H9 (cell line): ENCODE measurements at regions not wholly inside any gene's neighbourhood (a gene's known extent, or its start where the extent isn't known, plus 50 kb on each side); places are given as distances from the start of the nearest gene placed in this dataset.

Experiments used
- DNase-seq: peaks from one replicate; pipeline ENCODE4 v3.0.0-alpha.2; 2017
- H2AFZ ChIP-seq: one replicate; pipeline ENCODE4 v1.6.1; 2013; ENCODE audit warnings: mild to moderate bottlenecking, low read length, control low read depth, moderate library complexity
- H2AK5ac ChIP-seq: 2 replicates; pipeline ENCODE4 v1.6.1; 2013; ENCODE audit warnings: low read length, control low read depth, mixed read lengths; ENCODE audit not compliant: insufficient read length
- H2BK120ac ChIP-seq: one replicate; pipeline ENCODE4 v1.6.1; 2013; ENCODE audit warnings: low read depth, mild to moderate bottlenecking, low read length, control low read depth, inconsistent platforms; ENCODE audit not compliant: poor library complexity, severe bottlenecking
- H2BK12ac ChIP-seq: 2 replicates; pipeline ENCODE4 v1.6.1; 2013; ENCODE audit warnings: low read length, control low read depth, mixed read lengths, low read depth; ENCODE audit not compliant: insufficient read length
- H2BK15ac ChIP-seq: 2 replicates; pipeline ENCODE4 v1.6.1; 2013; ENCODE audit warnings: low read depth, low read length, control low read depth
- H2BK20ac ChIP-seq: one replicate; pipeline ENCODE4 v1.6.1; 2013; ENCODE audit warnings: low read depth, mild to moderate bottlenecking, low read length, control low read depth, inconsistent platforms; ENCODE audit not compliant: poor library complexity, severe bottlenecking
- H2BK5ac ChIP-seq: 2 replicates; pipeline ENCODE4 v1.6.1; 2013; ENCODE audit warnings: low read length, control low read depth, mixed read lengths; ENCODE audit not compliant: insufficient read length
- H3K14ac ChIP-seq: 2 replicates; pipeline ENCODE4 v1.6.1; 2013; ENCODE audit warnings: low read length, control low read depth; ENCODE audit not compliant: insufficient read depth
- H3K18ac ChIP-seq: 2 replicates; pipeline ENCODE4 v1.6.1; 2013; ENCODE audit warnings: low read depth, mild to moderate bottlenecking, mixed read lengths, low read length, control low read depth; ENCODE audit not compliant: insufficient read length
- H3K23ac ChIP-seq: 2 replicates; pipeline ENCODE4 v1.6.1; 2013; ENCODE audit warnings: low read length, control low read depth, mixed read lengths, low read depth; ENCODE audit not compliant: insufficient read length
- H3K23me2 ChIP-seq: 2 replicates; pipeline ENCODE4 v1.6.1; 2013; ENCODE audit warnings: low read depth, mild to moderate bottlenecking, mixed read lengths, low read length, control low read depth; ENCODE audit not compliant: insufficient read length, poor library complexity, severe bottlenecking
- H3K27ac ChIP-seq: 2 replicates; pipeline ENCODE4 v1.5.1; 2013; ENCODE audit warnings: low read length, control low read depth, mixed read lengths, low read depth; ENCODE audit not compliant: insufficient read length
- H3K27me3 ChIP-seq: 2 replicates; pipeline ENCODE4 v1.6.1; 2013; ENCODE audit warnings: low read length, control low read depth, inconsistent platforms; ENCODE audit not compliant: insufficient read depth
- H3K4ac ChIP-seq: 2 replicates; pipeline ENCODE4 v1.6.1; 2013; ENCODE audit warnings: low read depth, mild to moderate bottlenecking, control low read depth, inconsistent platforms, low read length, moderate library complexity
- H3K4me1 ChIP-seq: 2 replicates; pipeline ENCODE4 v1.6.1; 2013; ENCODE audit warnings: low read length, control low read depth, inconsistent platforms; ENCODE audit not compliant: insufficient read depth
- H3K4me2 ChIP-seq: 2 replicates; pipeline ENCODE4 v1.6.1; 2013; ENCODE audit warnings: low read length, control low read depth, mixed read lengths; ENCODE audit not compliant: insufficient read length, insufficient read depth
- H3K56ac ChIP-seq: 2 replicates; pipeline ENCODE4 v1.6.1; 2013; ENCODE audit warnings: low read depth, mild to moderate bottlenecking, mixed read lengths, low read length, control low read depth; ENCODE audit not compliant: insufficient read length
- H3K79me1 ChIP-seq: 2 replicates; pipeline ENCODE4 v1.6.1; 2013; ENCODE audit warnings: low read depth, mild to moderate bottlenecking, moderate library complexity, low read length, control low read depth, inconsistent platforms; ENCODE audit not compliant: insufficient read depth, poor library complexity, severe bottlenecking
- H3K79me2 ChIP-seq: 2 replicates; pipeline ENCODE4 v1.6.1; 2013; ENCODE audit warnings: low read length, control low read depth, inconsistent platforms; ENCODE audit not compliant: insufficient read depth
- H3K9ac ChIP-seq: 2 replicates; pipeline ENCODE4 v1.6.1; 2013; ENCODE audit warnings: low read length, control low read depth, mixed read lengths; ENCODE audit not compliant: insufficient read length; ENCODE audit errors: extremely low read depth
- H3K9me3 ChIP-seq: one replicate; pipeline ENCODE4 v1.6.1; 2013; ENCODE audit warnings: low read depth, low read length, inconsistent platforms; ENCODE audit not compliant: control insufficient read depth
- H3T11ph ChIP-seq: one replicate; pipeline ENCODE4 v1.6.1; 2013; ENCODE audit warnings: mild to moderate bottlenecking, low read length, control low read depth, inconsistent platforms
- H4K20me1 ChIP-seq: one replicate; pipeline ENCODE4 v1.6.1; 2013; ENCODE audit not compliant: control insufficient read depth, insufficient read length, insufficient read depth
- H4K5ac ChIP-seq: 2 replicates; pipeline ENCODE4 v1.6.1; 2013; ENCODE audit warnings: low read depth, mild to moderate bottlenecking, mixed read lengths, low read length, control low read depth; ENCODE audit not compliant: insufficient read length
- H4K8ac ChIP-seq: replicated peaks from 2 replicates; pipeline ENCODE4 v1.6.1; 2013; ENCODE audit warnings: low read length, control low read depth, mixed read lengths, low read depth; ENCODE audit not compliant: insufficient read length
- H4K91ac ChIP-seq: 2 replicates; pipeline ENCODE4 v1.6.1; 2013; ENCODE audit warnings: low read depth, mild to moderate bottlenecking, moderate library complexity, mixed read lengths, low read length, control low read depth; ENCODE audit not compliant: insufficient read length
- H3K27ac Mint-ChIP-seq, 3 experiments: 2 replicates in 2 of 3; 3 replicates in 1 of 3; pipeline ENCODE4 v1.8.0; 2020 to 2021; ENCODE audit warnings: mixed read lengths in 3 of 3, mild to moderate bottlenecking in 1 of 3, moderate library complexity in 1 of 3
- H3K27me3 Mint-ChIP-seq: 2 replicates; pipeline ENCODE4 v1.8.0; 2021; ENCODE audit warnings: low read depth, mild to moderate bottlenecking, moderate library complexity, mixed read lengths
- H3K36me3 Mint-ChIP-seq, 3 experiments: 2 replicates in 2 of 3; 3 replicates in 1 of 3; pipeline ENCODE4 v1.8.0; 2020 to 2021; ENCODE audit warnings: low read depth in 3 of 3, mixed read lengths in 3 of 3; ENCODE audit not compliant: insufficient read depth in 1 of 3
- H3K4me1 Mint-ChIP-seq, 2 experiments: 2 replicates each; pipeline ENCODE4 v1.8.0; 2020; ENCODE audit warnings: mixed read lengths in 2 of 2
- H3K4me3 Mint-ChIP-seq, 2 experiments: 2 replicates in 1 of 2; 3 replicates in 1 of 2; pipeline ENCODE4 v1.8.0; 2020 to 2021; ENCODE audit warnings: mild to moderate bottlenecking in 2 of 2, mixed read lengths in 2 of 2, moderate library complexity in 1 of 2
- H3K9me3 Mint-ChIP-seq, 2 experiments: 2 replicates in 1 of 2; 3 replicates in 1 of 2; pipeline ENCODE4 v1.8.0; 2020; ENCODE audit warnings: mild to moderate bottlenecking in 2 of 2, mixed read lengths in 2 of 2, moderate library complexity in 1 of 2
- CTCF ChIP-seq: fragments of 200-600 bp; sonication (generic); conservative IDR thresholded peaks from 3 replicates; pipeline ENCODE4 v1.8.0; 2021; ENCODE audit warnings: antibody characterized with exemption, mild to moderate bottlenecking
- WGBS: extraction: QIAGEN DNeasy Blood & Tissue Kit; methylation state at CpG from one replicate; pipeline ENCODE4 v1.1.7; 2013; ENCODE audit warnings: missing lambda C conversion rate, low lambda C conversion rate, mixed read lengths; ENCODE audit not compliant: insufficient read length; ENCODE audit errors: extremely low coverage; 5-methylcytosine and 5-hydroxymethylcytosine counted together

GRCh38 chr6:108766419-108766818 is 81.8 kb upstream of the ARMC2 start:
- Histone ChIP-seq H3K4me1 (peaks cover 4% of the 10 kb centered on the region; the same call in 1 of the 2 replicates), H3T11ph (no peak overlapping the region), H3K4me2 (no peak overlapping the region), H2BK20ac (no peak overlapping the region), H3K18ac (no peak overlapping the region), H3K79me1 (no peaks in the 10 kb centered on the region), H4K20me1 (no peaks in the 10 kb centered on the region), H2AFZ (no peak overlapping the region), H2BK5ac (no peak overlapping the region), H3K27me3 (no peaks in the 10 kb centered on the region), H2AK5ac (no peak overlapping the region), H3K14ac (no peak overlapping the region), H3K79me2 (no peaks in the 10 kb centered on the region), H3K23ac (no peak overlapping the region), H2BK12ac (no peak overlapping the region), H3K23me2 (no peaks in the 10 kb centered on the region), H3K4ac (no peak overlapping the region), H4K5ac (no peak overlapping the region), H3K9me3 (no peaks in the 10 kb centered on the region), H2BK120ac (no peak overlapping the region), H3K56ac (no peak overlapping the region), H2BK15ac (no peak overlapping the region), H4K91ac (no peak overlapping the region), H3K27ac (no peak overlapping the region), H3K9ac (no peak overlapping the region), H4K8ac (no peak overlapping the region)
- Mint-ChIP-seq H3K27me3 (peaks cover 25% of the 10 kb centered on the region), H3K27ac (no peak overlapping the region), H3K4me3 (no peak overlapping the region), H3K9me3 (no peaks in the 10 kb centered on the region), H3K36me3 (peaks cover 0 to 4% (median 3%) of the 10 kb centered on the region in 3 experiments; a peak in 2 of 7 replicates), H3K4me1 (peaks cover 10% of the 10 kb centered on the region in 2 experiments)
- DNase-seq: no peak
- no CpG with 5 or more reads among the region's 5 CpGs for WGBS
- no peak for TF ChIP-seq CTCF
